ENCODE measurements at regions not wholly inside any gene's neighbourhood (a gene's known extent, or its start where the extent isn't known, plus 50 kb on each side); places are given as distances from the start of the nearest gene placed in this dataset.

GRCh38 chr4:167964766-167965373 lies 127.5 kb upstream of the ANXA10 start:
- TF ChIP-seq CTCF (IDR thresholded peaks at IDR 0.05) (no peak), POLR2A (IDR thresholded peaks at IDR 0.05) (no peak)

Data from thyroid gland (tissue), 4 donors.